HFFc6 (cell line): ENCODE measurements at regions not wholly inside any gene's neighbourhood (a gene's known extent, or its start where the extent isn't known, plus 50 kb on each side); places are given as distances from the start of the nearest gene placed in this dataset.
"Not testable (repeated sequence)": the region's sequence is repeated elsewhere in the genome, so short reads cannot be mapped to it uniquely, and the experiment has no call there.

Experiments
- DNase-seq: peaks from one replicate; pipeline ENCODE4 v3.0.0-alpha.2; 2018
- H3K27ac Mint-ChIP-seq: 2 replicates; pipeline ENCODE4 v1.8.0; 2020; ENCODE audit warnings: mild to moderate bottlenecking, mixed read lengths
- H3K27me3 Mint-ChIP-seq: 2 replicates; pipeline ENCODE4 v1.8.0; 2021; ENCODE audit warnings: mild to moderate bottlenecking, moderate library complexity, mixed read lengths; ENCODE audit not compliant: insufficient read depth
- H3K36me3 Mint-ChIP-seq: 2 replicates; pipeline ENCODE4 v1.8.0; 2021; ENCODE audit warnings: low read depth, mixed read lengths
- H3K4me1 Mint-ChIP-seq: 2 replicates; pipeline ENCODE4 v1.8.0; 2020; ENCODE audit warnings: low read depth, mixed read lengths
- H3K4me3 Mint-ChIP-seq: 2 replicates; pipeline ENCODE4 v1.8.0; 2020; ENCODE audit warnings: mild to moderate bottlenecking, moderate library complexity, mixed read lengths
- H3K9me3 Mint-ChIP-seq: 2 replicates; pipeline ENCODE4 v1.8.0; 2020; ENCODE audit warnings: mild to moderate bottlenecking, mixed read lengths
- TF ChIP-seq, protein P1 (sequence below): fragments of 200-600 bp; sonication (generic); IDR thresholded peaks from 2 replicates; pipeline ENCODE4 v1.5.0; 2021; ENCODE audit warnings: antibody characterized with exemption, mild to moderate bottlenecking

DNA sequence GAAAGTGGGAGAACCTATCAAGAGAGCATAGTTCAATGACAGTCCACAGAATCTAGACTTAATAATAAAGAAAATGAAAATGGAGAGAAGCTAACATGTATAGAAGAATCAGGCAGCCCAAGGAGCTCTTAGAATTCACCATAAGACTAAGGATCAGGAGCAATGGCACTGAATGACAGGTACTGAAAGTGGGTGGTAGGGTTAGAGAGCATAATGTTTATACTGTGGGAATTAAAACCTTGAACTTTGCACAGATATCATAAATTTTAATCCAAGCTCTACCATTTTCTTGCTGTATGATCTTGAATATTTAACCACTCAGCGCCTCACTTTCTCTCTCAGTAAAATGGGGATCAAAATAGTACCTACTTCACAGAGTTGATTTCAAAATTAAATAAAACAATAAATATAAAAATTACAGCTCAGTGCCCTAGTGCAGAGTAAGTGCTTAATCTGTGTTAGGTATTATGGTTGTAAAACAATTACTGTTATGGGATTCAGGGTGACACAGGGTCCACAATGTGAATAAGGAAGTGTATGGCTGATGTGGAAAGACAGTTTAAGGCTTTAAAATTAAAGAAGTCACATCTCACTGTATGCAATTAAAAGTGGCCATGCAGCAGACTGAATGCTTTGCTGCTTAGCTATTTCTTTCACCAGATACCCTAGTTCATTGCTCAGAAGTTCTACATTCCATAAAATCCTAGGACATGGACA is 319.8 kb downstream of the HINT1 start:
- no peak for DNase-seq
- no peaks in the 10 kb centered on the region for H3K36me3 Mint-ChIP-seq
- TF ChIP-seq, protein P1, sequence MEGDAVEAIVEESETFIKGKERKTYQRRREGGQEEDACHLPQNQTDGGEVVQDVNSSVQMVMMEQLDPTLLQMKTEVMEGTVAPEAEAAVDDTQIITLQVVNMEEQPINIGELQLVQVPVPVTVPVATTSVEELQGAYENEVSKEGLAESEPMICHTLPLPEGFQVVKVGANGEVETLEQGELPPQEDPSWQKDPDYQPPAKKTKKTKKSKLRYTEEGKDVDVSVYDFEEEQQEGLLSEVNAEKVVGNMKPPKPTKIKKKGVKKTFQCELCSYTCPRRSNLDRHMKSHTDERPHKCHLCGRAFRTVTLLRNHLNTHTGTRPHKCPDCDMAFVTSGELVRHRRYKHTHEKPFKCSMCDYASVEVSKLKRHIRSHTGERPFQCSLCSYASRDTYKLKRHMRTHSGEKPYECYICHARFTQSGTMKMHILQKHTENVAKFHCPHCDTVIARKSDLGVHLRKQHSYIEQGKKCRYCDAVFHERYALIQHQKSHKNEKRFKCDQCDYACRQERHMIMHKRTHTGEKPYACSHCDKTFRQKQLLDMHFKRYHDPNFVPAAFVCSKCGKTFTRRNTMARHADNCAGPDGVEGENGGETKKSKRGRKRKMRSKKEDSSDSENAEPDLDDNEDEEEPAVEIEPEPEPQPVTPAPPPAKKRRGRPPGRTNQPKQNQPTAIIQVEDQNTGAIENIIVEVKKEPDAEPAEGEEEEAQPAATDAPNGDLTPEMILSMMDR = no peak
- no peak overlapping the region for H3K4me3 Mint-ChIP-seq
- H3K27ac Mint-ChIP-seq = no peak overlapping the region
- H3K27me3 Mint-ChIP-seq = no peaks in the 10 kb centered on the region; the same call in 1 of the 2 replicates
- H3K9me3 Mint-ChIP-seq = peaks cover 30% of the 10 kb centered on the region
- no peaks in the 10 kb centered on the region for H3K4me1 Mint-ChIP-seq

DNA sequence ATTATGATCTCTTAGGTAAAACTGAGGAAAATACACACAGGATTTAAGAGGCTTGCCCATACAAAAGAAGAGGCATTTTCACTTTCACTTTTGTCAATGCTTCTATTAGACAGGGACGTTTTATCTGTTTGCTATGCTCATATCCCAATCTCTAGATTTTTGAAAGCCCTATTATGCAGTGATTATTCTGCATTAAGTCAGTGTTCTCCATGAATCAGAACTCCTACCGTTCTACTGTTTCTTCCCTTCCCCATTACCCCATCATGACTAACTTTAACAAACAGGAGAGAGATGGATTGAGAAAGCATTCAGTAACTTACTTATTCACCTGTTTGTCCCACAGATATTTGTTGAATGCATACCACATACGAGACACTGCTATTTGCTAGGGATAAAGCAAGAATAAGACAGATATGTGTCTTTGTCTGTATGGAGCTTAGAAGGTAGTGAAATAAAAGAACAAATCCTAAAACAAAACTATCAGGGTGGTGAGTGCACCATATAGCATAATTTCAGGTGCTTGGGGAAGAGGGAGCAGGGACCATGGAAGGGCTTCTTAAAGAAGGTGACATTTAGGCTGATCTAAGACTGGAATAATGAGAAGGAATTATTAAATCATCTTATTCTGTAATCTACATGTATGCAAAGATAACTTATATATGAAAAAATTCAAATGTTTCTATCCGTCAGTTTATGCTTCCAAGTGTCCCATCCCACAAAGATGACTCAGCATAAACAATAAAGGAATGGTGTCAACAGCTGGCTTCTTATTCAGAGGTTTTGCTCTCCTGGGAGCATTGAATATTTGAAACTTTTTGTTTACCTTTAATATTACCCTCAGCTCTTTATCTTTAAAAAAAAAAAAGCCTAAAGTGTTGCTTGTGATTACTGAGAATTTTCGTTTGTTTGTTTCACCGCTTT is 328.1 kb downstream of the HINT1 start:
- Mint-ChIP-seq H3K4me1 (no peaks in the 10 kb centered on the region), H3K36me3 (no peaks in the 10 kb centered on the region), H3K9me3 (peaks cover 30% of the 10 kb centered on the region), H3K4me3 (no peak overlapping the region), H3K27me3 (no peaks in the 10 kb centered on the region; the same call in 1 of the 2 replicates), H3K27ac (no peak overlapping the region)
- TF ChIP-seq, protein P1 = no peak
- no peak for DNase-seq

DNA sequence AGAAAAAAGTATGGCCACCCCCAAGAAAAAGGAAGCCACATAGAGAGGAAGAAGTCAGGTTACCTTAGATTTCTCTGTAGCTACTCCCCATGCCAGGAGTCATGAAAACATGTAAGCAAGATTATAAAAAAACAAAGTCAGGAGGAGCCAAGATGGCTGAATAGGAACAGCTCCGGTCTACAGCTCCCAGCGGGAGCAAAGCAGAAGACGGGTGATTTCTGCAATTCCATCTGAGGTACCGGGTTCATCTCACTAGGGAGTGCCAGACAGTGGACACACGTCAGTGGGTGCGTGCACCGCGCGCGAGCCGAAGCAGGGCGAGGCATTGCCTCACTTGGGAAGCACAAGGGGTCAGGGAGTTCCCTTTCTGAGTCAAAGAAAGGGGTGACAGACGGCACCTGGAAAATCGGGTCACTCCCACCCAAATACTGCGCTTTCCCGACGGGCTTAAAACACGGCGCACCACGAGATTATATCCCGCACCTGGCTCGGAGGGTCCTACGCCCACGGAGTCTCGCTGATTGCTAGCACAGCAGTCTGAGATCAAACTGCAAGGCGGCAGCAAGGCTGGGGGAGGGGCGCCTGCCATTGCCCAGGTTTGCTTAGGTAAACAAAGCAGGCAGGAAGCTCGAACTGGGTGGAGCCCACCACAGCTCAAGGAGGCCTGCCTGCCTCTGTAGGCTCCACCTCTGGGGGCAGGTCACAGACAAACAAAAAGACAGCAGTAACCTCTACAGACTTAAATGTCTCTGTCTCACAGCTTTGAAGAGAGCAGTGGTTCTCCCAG is 347.3 kb downstream of the HINT1 start:
- not testable (repeated sequence) for H3K27me3 Mint-ChIP-seq, H3K4me3 Mint-ChIP-seq, H3K4me1 Mint-ChIP-seq, H3K27ac Mint-ChIP-seq, H3K36me3 Mint-ChIP-seq, DNase-seq
- peaks cover 19% of the 10 kb centered on the region for H3K9me3 Mint-ChIP-seq

DNA sequence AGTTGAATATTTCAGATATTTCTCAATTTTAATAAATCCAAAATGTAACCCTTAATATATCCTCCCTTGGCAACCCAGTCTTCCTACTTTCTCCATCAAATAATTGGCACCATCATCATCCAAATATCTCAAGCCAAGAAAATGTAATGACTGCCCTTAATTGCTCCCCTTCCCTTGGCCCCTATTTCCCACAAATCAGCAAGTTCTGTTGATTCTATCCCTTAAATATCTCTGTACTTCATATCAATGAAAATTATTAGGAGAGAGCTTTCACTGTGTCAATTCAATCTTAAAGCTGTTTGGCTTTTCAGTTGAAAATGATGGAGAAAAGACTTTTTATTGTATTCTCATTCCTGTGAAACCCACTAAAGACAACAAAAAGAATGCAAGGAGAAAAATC is 349.8 kb downstream of the HINT1 start:
- no peaks in the 10 kb centered on the region for H3K36me3 Mint-ChIP-seq
- H3K27ac Mint-ChIP-seq = no peak overlapping the region
- H3K4me3 Mint-ChIP-seq = no peak overlapping the region
- H3K27me3 Mint-ChIP-seq = no peaks in the 10 kb centered on the region; the same call in 1 of the 2 replicates
- DNase-seq = no peak
- peaks cover 23% of the 10 kb centered on the region for H3K9me3 Mint-ChIP-seq
- H3K4me1 Mint-ChIP-seq = no peaks in the 10 kb centered on the region
- TF ChIP-seq, protein P1 = no peak

DNA sequence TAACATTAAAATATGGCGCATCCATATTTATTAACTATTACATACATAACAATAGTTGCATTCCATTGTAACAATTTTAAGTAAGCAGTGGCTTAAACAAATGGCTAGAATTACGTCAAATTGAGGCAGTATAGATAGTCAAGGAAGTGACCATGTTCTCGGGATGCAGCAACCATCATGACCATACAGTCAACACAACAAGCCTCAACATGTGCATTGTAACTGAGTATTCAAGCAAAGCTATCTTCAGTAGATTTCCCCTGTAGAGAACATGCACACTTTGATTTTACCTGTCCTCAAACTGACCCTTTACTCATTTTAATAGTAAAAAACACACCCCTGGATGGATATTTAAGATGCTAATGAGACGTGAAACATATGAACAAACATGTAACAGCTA is 356.4 kb downstream of the HINT1 start:
- Mint-ChIP-seq H3K36me3 (no peaks in the 10 kb centered on the region; the same call in 1 of the 2 replicates), H3K4me1 (no peaks in the 10 kb centered on the region), H3K27ac (no peak overlapping the region), H3K9me3 (peaks cover 23% of the 10 kb centered on the region), H3K27me3 (no peaks in the 10 kb centered on the region; the same call in 1 of the 2 replicates), H3K4me3 (no peak overlapping the region)
- TF ChIP-seq, protein P1 = no peak
- DNase-seq = no peak
